Thyroid gland (tissue), 4 donors: ENCODE measurements at regions not wholly inside any gene's neighbourhood (a gene's known extent, or its start where the extent isn't known, plus 50 kb on each side); places are given as distances from the start of the nearest gene placed in this dataset.
"Not testable (repeated sequence)": the region's sequence is repeated elsewhere in the genome, so short reads cannot be mapped to it uniquely, and the experiment has no call there.

Experiments
- CTCF ChIP-seq, 6 experiments: fragments of 200-600 bp in 3 of 6; fragments of 450-650 bp in 3 of 6; sonication (generic) in 3 of 6; IDR thresholded peaks; one replicate each; pipeline ENCODE4 v1.5.1; 2016 to 2019; ENCODE audit warnings: antibody characterized with exemption in 6 of 6, mild to moderate bottlenecking in 2 of 6, inconsistent platforms in 1 of 6, moderate library complexity in 1 of 6
- POLR2A ChIP-seq, 2 donors: fragments of 450-650 bp; IDR thresholded peaks; one replicate each; pipeline ENCODE4 v1.6.1; 2017; ENCODE audit warnings: antibody characterized with exemption in 2 of 2, mild to moderate bottlenecking in 2 of 2, moderate library complexity in 1 of 2

- not testable (repeated sequence) for TF ChIP-seq CTCF, POLR2A (IDR thresholded peaks at IDR 0.05)
Observed at GRCh38 chrY:12374588-12374987, 326.4 kb upstream of the USP9Y start.
